HUES48 (cell line): ENCODE measurements at regions not wholly inside any gene's neighbourhood (a gene's known extent, or its start where the extent isn't known, plus 50 kb on each side); places are given as distances from the start of the nearest gene placed in this dataset.
"Not testable (repeated sequence)": the region's sequence is repeated elsewhere in the genome, so short reads cannot be mapped to it uniquely, and the experiment has no call there.

Source experiments
- H3K27ac ChIP-seq: one replicate; pipeline ENCODE4 v1.7.0; 2013; ENCODE audit warnings: low read depth, low read length, inconsistent platforms
- H3K27me3 ChIP-seq: 2 replicates; pipeline ENCODE4 v1.6.1; 2013; ENCODE audit warnings: mild to moderate bottlenecking, low read length; ENCODE audit not compliant: control insufficient read depth, insufficient read depth
- H3K36me3 ChIP-seq: 2 replicates; pipeline ENCODE4 v1.6.1; 2013; ENCODE audit warnings: low read length; ENCODE audit not compliant: control insufficient read depth, insufficient read depth
- H3K4me1 ChIP-seq: 2 replicates; pipeline ENCODE4 v1.6.1; 2013; ENCODE audit warnings: mild to moderate bottlenecking, low read length; ENCODE audit not compliant: control insufficient read depth, insufficient read depth
- H3K4me3 ChIP-seq: 2 replicates; pipeline ENCODE4 v1.5.1; 2013; ENCODE audit warnings: mild to moderate bottlenecking, low read depth, low read length
- H3K9ac ChIP-seq: 2 replicates; pipeline ENCODE4 v1.6.1; 2013; ENCODE audit warnings: mild to moderate bottlenecking, low read depth, low read length, moderate library complexity
- H3K9me3 ChIP-seq: 2 replicates; pipeline ENCODE4 v1.6.1; 2013; ENCODE audit warnings: low read length; ENCODE audit not compliant: control insufficient read depth, insufficient read depth

DNA sequence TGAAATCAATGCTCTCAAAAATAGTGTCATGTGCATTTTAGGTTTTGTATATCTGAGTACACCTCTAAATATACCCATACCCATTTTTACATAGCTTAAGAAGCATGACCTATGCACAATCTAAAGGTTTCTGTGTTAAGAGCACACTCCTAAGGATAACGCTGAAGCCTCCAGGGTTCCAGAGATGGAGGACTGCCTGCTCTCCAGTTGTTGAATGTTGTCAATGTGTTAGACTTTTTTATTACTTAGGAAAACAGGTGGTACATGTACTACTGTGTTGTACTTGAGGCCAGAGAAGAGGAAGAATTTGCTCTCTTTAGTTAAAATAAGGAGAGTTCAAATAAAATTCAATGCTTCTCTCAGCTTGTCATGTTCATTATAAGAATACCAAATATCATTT, 141.2 kb downstream of the EMB start:
- H3K4me3 ChIP-seq = no peak overlapping the region
- H3K9me3 ChIP-seq = peaks cover 61% of the 10 kb centered on the region
- no peak overlapping the region for H3K9ac ChIP-seq
- no peak overlapping the region for H3K27ac ChIP-seq
- H3K36me3 ChIP-seq = no peaks in the 10 kb centered on the region
- no peaks in the 10 kb centered on the region for H3K4me1 ChIP-seq
- H3K27me3 ChIP-seq = no peaks in the 10 kb centered on the region

DNA sequence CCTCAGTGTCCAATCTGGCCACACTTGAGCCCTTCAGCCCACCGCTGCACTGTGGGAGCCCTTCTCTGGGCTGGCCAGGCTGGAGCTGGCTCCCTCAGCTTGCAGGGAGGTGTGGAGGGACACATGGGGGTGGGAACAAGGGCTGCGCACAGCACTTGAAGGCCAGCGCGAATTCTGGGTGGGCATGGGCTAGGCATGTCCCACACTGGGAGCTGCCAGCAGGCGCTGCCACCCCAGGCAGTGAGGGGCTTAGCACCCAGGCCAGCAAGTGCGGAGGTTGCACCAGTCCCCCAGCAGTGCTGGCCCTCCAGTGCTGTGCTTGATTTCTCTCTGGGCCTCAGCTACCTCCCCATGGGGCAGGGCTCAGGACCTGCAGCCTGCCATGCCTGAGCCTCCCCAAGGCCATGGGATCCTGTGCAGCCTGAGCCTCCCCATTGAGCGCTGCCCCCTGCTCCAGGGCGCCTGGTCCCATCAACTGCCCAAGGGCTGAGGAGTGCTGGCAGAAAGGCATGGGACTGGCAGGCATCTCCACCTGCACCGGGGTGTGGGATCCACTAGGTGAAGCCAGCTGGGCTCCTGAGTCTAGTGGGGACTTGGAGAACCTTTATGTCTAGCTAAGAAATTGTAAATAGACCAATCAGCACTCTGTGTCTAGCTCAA, 148.2 kb downstream of the EMB start:
- no peak overlapping the region for H3K4me3 ChIP-seq
- no peaks in the 10 kb centered on the region for H3K27me3 ChIP-seq
- peaks cover 59% of the 10 kb centered on the region for H3K9me3 ChIP-seq
- no peaks in the 10 kb centered on the region for H3K36me3 ChIP-seq
- H3K4me1 ChIP-seq = no peaks in the 10 kb centered on the region
- H3K9ac ChIP-seq = no peak overlapping the region
- H3K27ac ChIP-seq = no peak overlapping the region

DNA sequence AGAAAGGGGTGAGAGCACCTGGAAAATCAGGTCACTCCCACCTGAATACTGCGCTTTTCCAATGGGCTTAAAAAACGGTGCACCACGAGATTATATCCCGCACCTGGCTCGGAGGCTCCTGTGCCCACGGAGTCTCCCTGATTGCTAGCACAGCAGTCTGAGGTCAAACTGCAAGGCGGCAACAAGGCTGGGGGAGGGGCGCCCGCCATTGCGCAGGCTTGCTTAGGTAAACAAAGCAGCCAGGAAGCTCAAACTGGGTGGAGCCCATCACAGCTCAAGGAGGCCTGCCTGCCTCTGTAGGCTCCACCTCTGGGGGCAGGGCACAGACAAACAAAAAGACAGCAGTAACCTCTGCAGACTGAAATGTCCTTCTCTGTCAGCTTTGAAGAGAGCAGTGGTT, 160.6 kb downstream of the EMB start:
- H3K27ac ChIP-seq, H3K4me1 ChIP-seq, H3K27me3 ChIP-seq, H3K36me3 ChIP-seq, H3K9ac ChIP-seq, H3K4me3 ChIP-seq: not testable (repeated sequence)
- H3K9me3 ChIP-seq = peaks cover 46% of the 10 kb centered on the region
